ENCODE measurements at regions not wholly inside any gene's neighbourhood (a gene's known extent, or its start where the extent isn't known, plus 50 kb on each side); places are given as distances from the start of the nearest gene placed in this dataset.
"Not testable (repeated sequence)": the region's sequence is repeated elsewhere in the genome, so short reads cannot be mapped to it uniquely, and the experiment has no call there.

GRCh38 chr7:8338206-8338605 is 76.2 kb upstream of the ICA1 start (continued):
- TF ChIP-seq ZBTB33 (IDR thresholded peaks at IDR 0.05; ENCODE audit: borderline replicate concordance, low read depth), result no peak
- TF ChIP-seq GATA2 (CRISPR knock-in tag; IDR thresholded peaks at IDR 0.05), result no peak
- TF ChIP-seq POLR2AphosphoS5 (IDR thresholded peaks at IDR 0.05; ENCODE audit: low read depth, low read length), result no peak

GRCh38 chr7:8343556-8343955 is 81.6 kb upstream of the ICA1 start:
- ChIA-PET POLR2A (no interaction called here), CTCF (interaction anchor here (0.7 to 1.1 kb wide), 2 partner anchors 13 to 115 kb away, joined by 3 to 4 read pairs; no protein-coding TSS in a partner anchor)
- Histone ChIP-seq H3K79me2 (ENCODE audit: insufficient read depth) (no peaks in the 10 kb centered on the region), H3K27ac (ENCODE audit: low read depth in 2 of 2, low read length in 1 of 2) (peak overlapping the region in 1 of 2 experiments; percentile 58; a peak in 2 of 4 replicates), H3K9me3 (no peaks in the 10 kb centered on the region), H3K9ac (no peak overlapping the region), H3K27me3 (ENCODE audit: insufficient read depth) (no peaks in the 10 kb centered on the region), H3K4me1 (ENCODE audit: control insufficient read depth in 1 of 2, insufficient read depth in 2 of 2, low read depth in 1 of 2, low read length in 1 of 2) (peaks cover 0 to 7% of the 10 kb centered on the region in 2 experiments; a peak in 2 of 4 replicates), H3K4me3 (ENCODE audit: low read depth in 2 of 2, low read length in 1 of 2) (no peak overlapping the region), H3K9me2 (no peaks in the 10 kb centered on the region), H4K20me1 (ENCODE audit: insufficient read depth) (no peaks in the 10 kb centered on the region), H3K4me2 (no peak overlapping the region), H3F3A (replicated peaks; ENCODE audit: insufficient read depth) (no peaks in the 10 kb centered on the region), H2AFZ (ENCODE audit: low read depth) (no peak overlapping the region), H3K36me3 (replicated peaks in 1 of 2; ENCODE audit: control insufficient read depth in 1 of 2, insufficient read depth in 2 of 2, low read length in 1 of 2) (no peaks in the 10 kb centered on the region)
- TF ChIP-seq TEAD4 (IDR thresholded peaks at IDR 0.05; ENCODE audit: borderline replicate concordance, insufficient read depth) (no peak), MXI1 (IDR thresholded peaks at IDR 0.05; ENCODE audit: low read depth, low read length) (no peak), GATA2 (CRISPR knock-in tag; IDR thresholded peaks at IDR 0.05) (0 out of 2 replicates have a peak, but pooled peaks have one; percentile 8), EP300 (IDR thresholded peaks at IDR 0.05; ENCODE audit: borderline replicate concordance in 1 of 2, low read depth in 1 of 2, low read length in 1 of 2) (0 out of 4 replicates have a peak, but pooled peaks of 1 of the 2 experiments have one; percentile 11), POLR2AphosphoS5 (IDR thresholded peaks at IDR 0.05; ENCODE audit: low read depth, low read length) (no peak), YY1 (IDR thresholded peaks at IDR 0.05; ENCODE audit: low read depth) (no peak)
- no peak for DNase-seq
- 57% methylated on average over 5 of the region's 5 CpGs for WGBS (ENCODE audit: low lambda C conversion rate)

GRCh38 chr7:8347395-8347794 is 85.4 kb upstream of the ICA1 start:
- H3K4me1 ChIP-seq (ENCODE audit: control insufficient read depth in 1 of 2, insufficient read depth in 2 of 2, low read depth in 1 of 2, low read length in 1 of 2); H3K9ac ChIP-seq; H3K79me2 ChIP-seq (ENCODE audit: insufficient read depth); H4K20me1 ChIP-seq (ENCODE audit: insufficient read depth); H2AFZ ChIP-seq (ENCODE audit: low read depth); H3K9me3 ChIP-seq; H3K4me3 ChIP-seq (ENCODE audit: low read depth in 2 of 2, low read length in 1 of 2); H3K4me2 ChIP-seq; H3K9me2 ChIP-seq; H3K27ac ChIP-seq (ENCODE audit: low read depth in 2 of 2, low read length in 1 of 2); H3F3A ChIP-seq (replicated peaks; ENCODE audit: insufficient read depth); POLR2A ChIA-PET; H3K36me3 ChIP-seq (replicated peaks in 1 of 2; ENCODE audit: control insufficient read depth in 1 of 2, insufficient read depth in 2 of 2, low read length in 1 of 2); DNase-seq; H3K27me3 ChIP-seq (ENCODE audit: insufficient read depth): not testable (repeated sequence)
- CTCF ChIA-PET, result interaction anchor here (1.0 to 1.2 kb wide), 2 partner anchors 21 to 28 kb away, joined by 3 read pairs; no protein-coding TSS in a partner anchor
- 10% methylated on average over 2 of the region's 2 CpGs for WGBS (ENCODE audit: low lambda C conversion rate)

- H3K4me1 ChIP-seq (ENCODE audit: control insufficient read depth in 1 of 2, insufficient read depth in 2 of 2, low read depth in 1 of 2, low read length in 1 of 2); H3K9ac ChIP-seq; H3K4me2 ChIP-seq; H3K4me3 ChIP-seq (ENCODE audit: low read depth in 2 of 2, low read length in 1 of 2); H3K27me3 ChIP-seq (ENCODE audit: insufficient read depth); H2AFZ ChIP-seq (ENCODE audit: low read depth); DNase-seq; H3K9me2 ChIP-seq; POLR2A ChIA-PET; H4K20me1 ChIP-seq (ENCODE audit: insufficient read depth); H3K27ac ChIP-seq (ENCODE audit: low read depth in 2 of 2, low read length in 1 of 2); H3K79me2 ChIP-seq (ENCODE audit: insufficient read depth); H3K9me3 ChIP-seq; H3K36me3 ChIP-seq (replicated peaks in 1 of 2; ENCODE audit: control insufficient read depth in 1 of 2, insufficient read depth in 2 of 2, low read length in 1 of 2); H3F3A ChIP-seq (replicated peaks; ENCODE audit: insufficient read depth): not testable (repeated sequence)
- CTCF ChIA-PET, result interaction anchor here (1.3 kb wide), 1 partner anchor 11 kb away, joined by 6 read pairs; no protein-coding TSS in a partner anchor
- 78% methylated on average over 20 of the region's 20 CpGs for WGBS (ENCODE audit: low lambda C conversion rate)
These were observed 81.8 kb upstream of the NXPH1 start for GRCh38 chr7:8351654-8352053.
